Fibroblast of upper back skin (primary cell): ENCODE measurements at regions not wholly inside any gene's neighbourhood (a gene's known extent, or its start where the extent isn't known, plus 50 kb on each side); places are given as distances from the start of the nearest gene placed in this dataset.
"Not testable (repeated sequence)": the region's sequence is repeated elsewhere in the genome, so short reads cannot be mapped to it uniquely, and the experiment has no call there.

Experiments
- DNase-seq: peaks from one replicate; pipeline ENCODE4 v3.0.0-alpha.2; 2013

GRCh38 chr9:22170556-22170955, 161.5 kb upstream of the CDKN2B start:
- DNase-seq: no peak

DNA sequence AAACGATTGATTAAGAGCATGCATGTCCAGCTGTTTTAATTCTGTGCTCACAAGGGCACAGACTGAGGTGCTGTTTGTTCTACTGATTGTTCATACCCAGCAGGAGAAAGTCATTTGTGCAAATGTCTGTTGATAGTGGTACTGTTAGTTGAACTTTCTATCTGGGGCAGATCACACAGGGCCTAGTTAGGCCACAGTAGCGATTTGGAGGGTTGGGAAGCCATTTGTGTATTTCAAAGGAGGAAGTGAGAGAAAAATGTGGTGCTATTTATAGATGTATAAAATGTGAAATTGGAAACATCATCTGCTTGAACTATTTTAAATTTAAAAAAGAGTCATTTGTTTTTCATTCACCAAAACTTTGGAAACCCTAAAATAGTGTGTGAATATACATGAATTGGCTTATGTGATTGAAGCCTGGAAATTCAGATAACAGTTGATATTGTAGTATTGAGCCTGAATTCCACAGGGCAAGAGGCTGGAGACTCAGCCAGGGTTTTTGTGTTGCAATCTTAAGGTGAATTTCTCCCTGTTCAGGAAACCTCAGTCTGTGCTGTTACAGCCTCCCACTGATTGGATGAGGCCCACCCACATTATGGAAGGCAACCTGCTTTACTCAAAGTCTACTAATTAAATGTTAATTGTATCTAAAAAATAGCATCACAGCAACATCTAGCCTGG, 162.0 kb upstream of the CDKN2B start:
- no peak for DNase-seq

DNA sequence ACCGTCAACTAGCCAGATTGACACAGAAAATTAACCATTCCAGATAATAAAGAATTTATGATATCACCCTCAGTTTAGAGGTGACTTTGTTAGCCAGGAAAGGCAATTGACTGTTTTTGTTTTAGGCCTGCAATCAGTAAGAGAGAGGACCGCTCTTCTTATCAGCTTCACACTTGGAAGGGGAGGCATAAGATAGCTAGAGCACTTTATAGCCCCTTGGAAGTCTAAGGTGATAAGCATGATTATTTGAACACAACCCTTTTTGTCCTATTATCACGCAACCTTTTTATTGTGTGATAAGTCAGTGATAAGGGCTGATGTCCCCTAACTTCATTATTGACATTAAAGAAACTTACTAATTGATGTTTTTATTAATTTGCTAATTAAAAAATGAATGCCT, 162.6 kb upstream of the CDKN2B start:
- no peak for DNase-seq

GRCh38 chr9:22173908-22174307, 164.8 kb upstream of the CDKN2B start:
- DNase-seq: no peak

- DNase-seq: no peak
These were observed 167.0 kb upstream of the CDKN2B start for GRCh38 chr9:22175972-22176545.

- not testable (repeated sequence) for DNase-seq
These were observed 171.9 kb upstream of the CDKN2B start for GRCh38 chr9:22181021-22181420.

- DNase-seq: no peak
These were observed 180.4 kb upstream of the CDKN2B start for GRCh38 chr9:22189471-22189870.

- DNase-seq: not testable (repeated sequence)
These were observed 187.9 kb upstream of the CDKN2B start for GRCh38 chr9:22197000-22197399.

DNA sequence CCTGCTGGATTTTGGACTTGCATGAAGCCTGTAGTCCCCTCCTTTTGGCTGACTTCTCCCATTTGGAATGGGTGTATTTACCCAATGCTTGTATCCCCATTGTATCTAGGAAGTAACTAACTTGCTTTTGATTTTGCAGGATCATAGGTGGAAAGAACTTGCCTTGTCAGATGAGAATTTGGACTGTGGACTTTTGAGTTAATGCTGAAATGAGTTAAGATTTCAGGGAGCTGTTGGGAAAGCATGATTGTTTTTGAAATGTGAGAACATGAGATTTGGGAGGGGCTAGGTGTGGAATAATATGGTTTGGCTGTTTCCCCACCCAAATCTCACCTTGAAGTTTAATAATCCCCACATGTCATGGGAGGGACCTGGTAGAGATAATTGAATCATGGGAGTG, 189.6 kb upstream of the CDKN2B start:
- DNase-seq: no peak

GRCh38 chr9:22201256-22201655, 192.2 kb upstream of the CDKN2B start:
- no peak for DNase-seq

GRCh38 chr9:22203371-22204138, 194.4 kb upstream of the CDKN2B start:
- DNase-seq: peak; percentile 40

DNA sequence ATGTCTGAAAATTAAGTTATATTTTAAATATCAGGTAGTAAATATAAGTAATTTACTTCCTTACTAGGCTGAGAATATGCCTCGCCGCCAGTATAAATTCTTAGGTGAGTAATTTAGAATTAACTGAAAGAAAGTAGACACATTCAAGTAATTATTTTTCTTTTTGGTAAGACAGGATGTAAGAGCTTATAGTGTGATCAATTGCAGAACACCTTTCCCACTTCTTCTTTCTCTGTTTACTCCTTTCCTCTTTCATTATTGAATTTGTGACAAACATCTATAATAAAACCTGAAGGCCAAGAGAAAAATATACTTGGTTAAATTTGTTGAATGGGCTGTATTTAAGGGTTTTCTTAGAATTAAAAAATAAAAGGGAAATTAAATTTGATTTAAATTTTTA, 195.1 kb upstream of the CDKN2B start:
- no peak for DNase-seq

- DNase-seq: no peak
These were observed 197.7 kb upstream of the CDKN2B start for GRCh38 chr9:22206833-22207232.

DNA sequence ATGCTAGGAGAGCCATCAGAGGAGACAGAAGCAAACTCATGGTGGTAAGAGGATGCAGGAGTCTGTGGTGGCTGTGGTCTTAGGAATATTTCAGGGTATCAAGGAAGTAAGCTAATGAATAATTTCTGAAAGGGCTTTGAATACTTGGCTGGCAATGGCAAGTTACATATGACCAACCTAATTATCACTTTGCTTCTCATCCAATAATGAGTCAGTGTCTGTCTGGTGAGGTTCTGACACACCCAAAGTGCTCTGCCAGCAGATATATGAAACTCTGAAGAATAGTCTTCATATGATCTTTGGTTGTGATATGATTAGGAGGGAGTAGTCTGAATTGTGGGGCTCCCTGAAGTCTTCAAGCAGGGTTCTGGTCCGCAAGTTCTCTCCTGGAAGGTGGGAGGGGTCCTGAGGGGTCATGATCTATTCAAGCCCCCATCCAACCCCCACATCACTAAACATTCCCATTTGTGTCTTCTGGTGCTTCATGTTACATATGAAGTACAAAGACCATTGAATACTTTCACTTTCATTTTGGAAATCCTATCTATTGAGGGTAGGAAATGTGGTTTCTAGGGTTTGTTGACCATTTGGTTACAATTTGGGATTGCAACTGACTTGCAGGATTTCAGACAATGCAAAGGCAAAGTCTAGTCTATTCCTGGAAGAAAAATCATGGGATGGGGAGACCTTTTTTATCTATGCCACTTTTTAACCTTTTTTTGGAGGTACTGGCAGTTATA, 199.9 kb upstream of the CDKN2B start:
- peak; percentile 63 for DNase-seq

DNA sequence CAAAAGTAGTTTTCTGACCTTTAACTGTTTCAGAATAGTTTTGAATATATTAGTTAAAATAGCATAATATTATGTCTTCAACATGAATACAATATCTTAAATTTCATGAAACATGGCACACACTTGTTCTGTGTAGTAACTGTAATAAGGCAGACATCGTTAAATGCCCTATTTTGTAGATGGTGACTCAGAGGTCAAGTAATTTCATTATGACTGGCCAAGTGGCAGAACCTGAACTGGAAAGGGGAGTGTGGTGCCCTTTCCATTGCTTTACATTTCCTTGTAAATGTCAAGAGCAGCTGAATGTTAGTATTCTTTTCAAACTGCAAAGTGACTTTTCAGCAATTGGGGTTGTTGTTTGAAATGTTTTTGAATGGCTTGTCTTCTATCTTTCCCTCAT, 201.2 kb upstream of the CDKN2B start:
- no peak for DNase-seq

- no peak for DNase-seq
These were observed 201.8 kb upstream of the CDKN2B start for GRCh38 chr9:22210936-22211335.

GRCh38 chr9:22211588-22212360, 202.7 kb upstream of the CDKN2B start:
- peak; percentile 98 for DNase-seq

GRCh38 chr9:22214021-22214420, 204.9 kb upstream of the CDKN2B start:
- peak; percentile 17 for DNase-seq

GRCh38 chr9:22214497-22215031, 205.5 kb upstream of the CDKN2B start:
- peak; percentile 62 for DNase-seq

DNA sequence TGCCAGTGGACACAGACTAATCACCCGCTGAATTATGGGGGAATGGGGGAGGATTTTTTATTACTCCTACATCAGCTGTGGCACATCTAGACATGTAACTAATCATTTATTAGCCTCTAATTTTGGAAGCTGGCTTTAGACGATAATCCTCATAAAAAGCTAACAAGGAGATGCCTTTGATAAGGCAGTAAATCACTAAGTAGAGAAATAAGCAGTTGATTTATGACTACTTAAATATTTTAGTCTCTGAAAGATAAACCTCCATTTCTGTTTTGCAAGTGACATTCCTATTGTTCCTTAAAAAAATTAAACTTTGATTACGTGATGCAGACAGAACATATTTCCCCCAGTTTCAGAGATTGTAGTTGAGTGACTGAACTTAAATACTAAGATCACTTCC, 206.4 kb upstream of the CDKN2B start:
- peak; percentile 10 for DNase-seq

DNA sequence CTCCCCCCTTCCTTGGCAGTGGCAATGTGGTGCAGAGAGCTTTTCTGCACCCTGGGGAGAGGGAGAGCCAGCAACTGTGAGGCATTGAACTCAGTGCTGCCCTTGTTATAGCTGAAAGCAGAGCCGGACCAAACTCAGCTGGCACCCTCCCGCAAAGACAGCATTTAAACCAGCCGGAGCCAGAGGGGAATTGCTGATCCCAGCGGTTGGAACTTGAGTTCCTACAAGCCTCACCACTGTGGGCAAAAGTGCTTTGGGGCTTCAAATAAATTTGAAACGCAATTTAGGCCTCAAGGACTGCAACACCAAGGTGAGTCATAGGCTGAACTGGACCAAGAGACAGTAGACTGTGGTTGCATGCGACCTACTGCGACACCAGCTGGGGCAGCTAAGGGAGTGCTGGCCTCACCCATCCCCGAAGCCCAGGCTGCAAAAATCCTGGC, 207.6 kb upstream of the CDKN2B start:
- peak; percentile 83 for DNase-seq

DNA sequence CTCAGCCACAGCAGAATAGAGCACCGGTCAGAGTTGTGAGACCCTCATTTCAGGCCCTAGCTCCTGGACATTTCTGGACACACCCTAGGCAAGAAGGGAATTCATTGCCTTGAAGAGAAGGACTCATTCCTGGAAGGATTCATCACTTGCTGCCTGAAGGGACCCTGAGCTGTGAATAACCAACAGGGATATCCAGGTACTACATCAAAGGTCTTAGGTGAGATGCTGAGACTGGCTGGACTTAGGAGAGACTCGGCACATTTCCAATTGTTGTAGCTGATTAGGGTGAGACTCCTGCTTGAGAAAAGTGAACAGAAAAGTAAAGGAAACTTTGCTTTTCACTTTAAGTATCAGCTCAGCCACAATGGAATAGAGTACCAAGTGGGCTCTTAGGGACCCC, 208.1 kb upstream of the CDKN2B start:
- DNase-seq: no peak
